Gastroesophageal sphincter (tissue), 4 donors: ENCODE measurements at regions not wholly inside any gene's neighbourhood (a gene's known extent, or its start where the extent isn't known, plus 50 kb on each side); places are given as distances from the start of the nearest gene placed in this dataset.

Experiments used
- ATAC-seq: fragments of 150-250 bp; one replicate; pipeline ENCODE4 v1.9.1; 2016; ENCODE audit warnings: mild to moderate bottlenecking, moderate library complexity
- H3K27ac ChIP-seq, 4 donors: fragments of 200-600 bp; sonication (generic) in 3 of 4; 1 replicate in 3 of 4; 2 replicates in 1 of 4; pipeline ENCODE4 v1.5.1; 2016 to 2019
- H3K27me3 ChIP-seq: fragments of 200-600 bp; sonication (generic); one replicate; pipeline ENCODE4 v1.5.1; 2019
- H3K36me3 ChIP-seq, 2 donors: fragments of 200-600 bp; sonication (generic); one replicate each; pipeline ENCODE4 v1.5.1; 2019; ENCODE audit warnings: control low read depth in 1 of 2
- H3K4me1 ChIP-seq, 3 donors: fragments of 200-600 bp; sonication (generic); 1 replicate in 2 of 3; 2 replicates in 1 of 3; pipeline ENCODE4 v1.5.1; 2016 to 2019; ENCODE audit warnings: control low read depth in 2 of 3
- H3K4me3 ChIP-seq, 2 donors: fragments of 200-600 bp; sonication (generic); one replicate each; pipeline ENCODE4 v1.5.1; 2019; ENCODE audit warnings: mild to moderate bottlenecking in 1 of 2, moderate library complexity in 1 of 2
- H3K9me3 ChIP-seq, 3 donors: fragments of 200-600 bp; sonication (generic); one replicate each; pipeline ENCODE4 v1.5.1; 2017 to 2019; ENCODE audit warnings: control low read depth in 2 of 3
- CTCF ChIP-seq, 4 experiments: fragments of 200-600 bp in 2 of 4; fragments of 450-650 bp in 2 of 4; sonication (generic) in 1 of 4; IDR thresholded peaks; one replicate each; pipeline ENCODE4 v1.5.1; 2017 to 2019; ENCODE audit warnings: antibody characterized with exemption in 4 of 4, mild to moderate bottlenecking in 2 of 4, moderate library complexity in 2 of 4
- EP300 ChIP-seq: sonication (generic); formaldehyde crosslinking; IDR thresholded peaks from one replicate; pipeline ENCODE4 v1.6.1; 2017; ENCODE audit warnings: antibody characterized with exemption, mild to moderate bottlenecking
- POLR2A ChIP-seq, 2 donors: fragments of 450-650 bp; IDR thresholded peaks; one replicate each; pipeline ENCODE4 v1.6.1; 2017; ENCODE audit warnings: antibody characterized with exemption in 2 of 2, mild to moderate bottlenecking in 2 of 2, moderate library complexity in 1 of 2
- POLR2AphosphoS5 ChIP-seq: sonication (generic); formaldehyde crosslinking; IDR thresholded peaks from one replicate; pipeline ENCODE4 v1.6.1; 2017; ENCODE audit warnings: antibody characterized with exemption
- WGBS, 2 donors: methylation state at CpG; one replicate each; pipeline ENCODE4 v1.1.5; 2018; ENCODE audit warnings: low coverage in 1 of 2; 5-methylcytosine and 5-hydroxymethylcytosine counted together

GRCh38 chr15:58355382-58355971 is 76.3 kb upstream of the LIPC start:
- 67 to 80% methylated on average over 4 to 9 of the region's 9 CpGs for WGBS, 2 donors
- Histone ChIP-seq H3K36me3 (no peaks in the 10 kb centered on the region), H3K4me1 (no peaks in the 10 kb centered on the region), H3K27me3 (no peaks in the 10 kb centered on the region), H3K4me3 (no peak overlapping the region), H3K9me3 (no peaks in the 10 kb centered on the region), H3K27ac (no peak overlapping the region)
- no peak for ATAC-seq
- TF ChIP-seq EP300 = no peak
- TF ChIP-seq POLR2A (IDR thresholded peaks at IDR 0.05) = no peak
- no peak for TF ChIP-seq POLR2AphosphoS5
- no peak for TF ChIP-seq CTCF (IDR thresholded peaks at IDR 0.05)

- TF ChIP-seq POLR2AphosphoS5 = no peak
- no peak for TF ChIP-seq POLR2A (IDR thresholded peaks at IDR 0.05)
- TF ChIP-seq CTCF (IDR thresholded peaks at IDR 0.05) = no peak
- TF ChIP-seq EP300 = no peak
- WGBS, 2 donors = 80 to 87% methylated on average over 1 to 7 of the region's 10 CpGs
- no peaks in the 10 kb centered on the region for H3K4me1 ChIP-seq
- ATAC-seq = no peak
- no peak overlapping the region for H3K27ac ChIP-seq
- H3K36me3 ChIP-seq = no peaks in the 10 kb centered on the region
- no peaks in the 10 kb centered on the region for H3K9me3 ChIP-seq
- no peak overlapping the region for H3K4me3 ChIP-seq
- no peaks in the 10 kb centered on the region for H3K27me3 ChIP-seq
Observed at GRCh38 chr15:58355973-58356372, 75.8 kb upstream of the LIPC start.

- 86 to 89% methylated on average over 8 of the region's 9 CpGs for WGBS, 2 donors
- no peak for TF ChIP-seq EP300
- TF ChIP-seq POLR2A (IDR thresholded peaks at IDR 0.05) = no peak
- no peak for TF ChIP-seq POLR2AphosphoS5
- TF ChIP-seq CTCF (IDR thresholded peaks at IDR 0.05) = no peak
- no peak for ATAC-seq
- no peak overlapping the region for H3K27ac ChIP-seq
- H3K4me3 ChIP-seq = no peak overlapping the region
- H3K36me3 ChIP-seq = no peaks in the 10 kb centered on the region
- H3K27me3 ChIP-seq = no peaks in the 10 kb centered on the region
- H3K9me3 ChIP-seq = no peaks in the 10 kb centered on the region
- peaks cover 0 to under 1% (median 0%) of the 10 kb centered on the region in 3 donors for H3K4me1 ChIP-seq
Observed at GRCh38 chr15:58357529-58358476, 74.0 kb upstream of the LIPC start.

- H3K4me3 ChIP-seq = no peak overlapping the region
- no peaks in the 10 kb centered on the region for H3K36me3 ChIP-seq
- 92 to 100% methylated on average over 2 to 4 of the region's 4 CpGs for WGBS, 2 donors
- no peaks in the 10 kb centered on the region for H3K27me3 ChIP-seq
- H3K9me3 ChIP-seq = no peaks in the 10 kb centered on the region
- peaks cover 0 to 7% (median 0%) of the 10 kb centered on the region in 3 donors for H3K4me1 ChIP-seq
- TF ChIP-seq POLR2A (IDR thresholded peaks at IDR 0.05) (no peak), EP300 (no peak), POLR2AphosphoS5 (no peak), CTCF (IDR thresholded peaks at IDR 0.05) (no peak)
- no peak for ATAC-seq
- H3K27ac ChIP-seq = no peak overlapping the region
Observed at GRCh38 chr15:58360421-58361090, 71.2 kb upstream of the LIPC start.
